DND-41 (cell line): ENCODE measurements at regions not wholly inside any gene's neighbourhood (a gene's known extent, or its start where the extent isn't known, plus 50 kb on each side); places are given as distances from the start of the nearest gene placed in this dataset.

Source experiments
- EZH2 ChIP-seq: IDR thresholded peaks from 3 replicates; pipeline ENCODE4 v1.6.1; 2012; ENCODE audit warnings: borderline replicate concordance, low read depth, mild to moderate bottlenecking, moderate library complexity, low read length, inconsistent platforms; ENCODE audit not compliant: severe bottlenecking
- TF ChIP-seq, protein P1 (sequence below): IDR thresholded peaks from 2 replicates; pipeline ENCODE4 v1.5.1; 2012; ENCODE audit warnings: borderline replicate concordance, low read length, moderate library complexity, mild to moderate bottlenecking; ENCODE audit not compliant: poor library complexity, severe bottlenecking; ENCODE audit errors: extremely low read depth

- TF ChIP-seq, protein P1, sequence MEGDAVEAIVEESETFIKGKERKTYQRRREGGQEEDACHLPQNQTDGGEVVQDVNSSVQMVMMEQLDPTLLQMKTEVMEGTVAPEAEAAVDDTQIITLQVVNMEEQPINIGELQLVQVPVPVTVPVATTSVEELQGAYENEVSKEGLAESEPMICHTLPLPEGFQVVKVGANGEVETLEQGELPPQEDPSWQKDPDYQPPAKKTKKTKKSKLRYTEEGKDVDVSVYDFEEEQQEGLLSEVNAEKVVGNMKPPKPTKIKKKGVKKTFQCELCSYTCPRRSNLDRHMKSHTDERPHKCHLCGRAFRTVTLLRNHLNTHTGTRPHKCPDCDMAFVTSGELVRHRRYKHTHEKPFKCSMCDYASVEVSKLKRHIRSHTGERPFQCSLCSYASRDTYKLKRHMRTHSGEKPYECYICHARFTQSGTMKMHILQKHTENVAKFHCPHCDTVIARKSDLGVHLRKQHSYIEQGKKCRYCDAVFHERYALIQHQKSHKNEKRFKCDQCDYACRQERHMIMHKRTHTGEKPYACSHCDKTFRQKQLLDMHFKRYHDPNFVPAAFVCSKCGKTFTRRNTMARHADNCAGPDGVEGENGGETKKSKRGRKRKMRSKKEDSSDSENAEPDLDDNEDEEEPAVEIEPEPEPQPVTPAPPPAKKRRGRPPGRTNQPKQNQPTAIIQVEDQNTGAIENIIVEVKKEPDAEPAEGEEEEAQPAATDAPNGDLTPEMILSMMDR: no peak
- TF ChIP-seq EZH2: no peak
Observed at GRCh38 chr11:87394924-87395323, 357.2 kb downstream of the TMEM135 start.
